Spleen (tissue), 11 donors: ENCODE measurements at regions not wholly inside any gene's neighbourhood (a gene's known extent, or its start where the extent isn't known, plus 50 kb on each side); places are given as distances from the start of the nearest gene placed in this dataset.

Experiments
- DNase-seq: peaks from one replicate; pipeline ENCODE4 v3.0.0-alpha.2; 2020
- H3K27ac ChIP-seq, 8 donors: fragments of 200-600 bp; sonication (generic) in 7 of 8; 1 replicate in 4 of 8; 2 replicates in 4 of 8; pipeline versions ENCODE4 v1.5.0 to v1.8.0; 2016 to 2021; ENCODE audit warnings: inconsistent platforms in 4 of 8, mild to moderate bottlenecking in 4 of 8, moderate library complexity in 1 of 8
- H3K27me3 ChIP-seq, 7 donors: fragments of 200-600 bp; sonication (generic) in 6 of 7; replicated peaks in 1 of 7; 1 replicate in 4 of 7; 2 replicates in 3 of 7; pipeline versions ENCODE4 v1.5.0 to v1.8.0; 2016 to 2021; ENCODE audit warnings: inconsistent platforms in 3 of 7, mild to moderate bottlenecking in 1 of 7
- H3K36me3 ChIP-seq, 6 donors: fragments of 200-600 bp; sonication (generic) in 5 of 6; 1 replicate in 4 of 6; 2 replicates in 2 of 6; pipeline versions ENCODE4 v1.5.0 to v1.8.0; 2016 to 2021; ENCODE audit warnings: inconsistent platforms in 2 of 6
- H3K4me1 ChIP-seq, 6 donors: fragments of 200-600 bp; sonication (generic) in 5 of 6; 1 replicate in 3 of 6; 2 replicates in 3 of 6; pipeline versions ENCODE4 v1.5.0 to v1.8.0; 2016 to 2021; ENCODE audit warnings: inconsistent platforms in 3 of 6
- H3K4me3 ChIP-seq, 8 donors: fragments of 200-600 bp; sonication (generic) in 7 of 8; 1 replicate in 4 of 8; 2 replicates in 4 of 8; pipeline versions ENCODE4 v1.5.0 to v1.8.0; 2016 to 2021; ENCODE audit warnings: inconsistent platforms in 4 of 8, mild to moderate bottlenecking in 4 of 8, moderate library complexity in 2 of 8
- H3K9me3 ChIP-seq, 8 donors: fragments of 200-600 bp; sonication (generic) in 7 of 8; 1 replicate in 4 of 8; 2 replicates in 4 of 8; pipeline versions ENCODE4 v1.5.0 to v1.8.0; 2016 to 2021; ENCODE audit warnings: inconsistent platforms in 4 of 8
- POLR2A ChIP-seq, 3 donors: fragments of 450-650 bp; IDR thresholded peaks; one replicate each; pipeline ENCODE4 v1.5.1; 2017; ENCODE audit warnings: antibody characterized with exemption in 3 of 3, mild to moderate bottlenecking in 1 of 3
- POLR2AphosphoS5 ChIP-seq, 3 donors: sonication (generic); formaldehyde crosslinking; IDR thresholded peaks; one replicate each; pipeline ENCODE4 v1.5.1; 2017; ENCODE audit warnings: antibody characterized with exemption in 3 of 3
- WGBS, 5 donors: extraction: QIAGEN DNeasy Blood & Tissue Kit in 3 of 5; methylation state at CpG; one replicate each; pipeline versions ENCODE4 v1.1.5 to v1.1.7; 2013 to 2018; 5-methylcytosine and 5-hydroxymethylcytosine counted together
- intact Hi-C: fragments of 100-400 bp; cut with DNase I; formaldehyde crosslinking; loops from one replicate; pipeline ENCODE4 v1.15.0; 2023; ENCODE audit warnings: low total_unique reads
- TF ChIP-seq, protein P1 (sequence below), 11 experiments: fragments of 200-600 bp in 7 of 11; fragments of 450-650 bp in 4 of 11; sonication (generic) in 4 of 11; IDR thresholded peaks in 8 of 11; conservative IDR thresholded peaks in 3 of 11; 1 replicate in 7 of 11; 2 replicates in 4 of 11; pipeline versions ENCODE4 v1.4.0 to v1.8.0; 2016 to 2021; ENCODE audit warnings: antibody characterized with exemption in 11 of 11, inconsistent platforms in 4 of 11, mild to moderate bottlenecking in 1 of 11
- donor health status: healthy with polysubstance abuse.
- donor health status: DM: no; HTN: no; CAD: no; lungs with moderate emphysema.
- donor health status: DM: no; HTN: no; CAD: no.
- donor health status: Bipolar disorder and iron deficiency.
- donor health status: healthy.
- donor health status: DM: no; HTN: no; CAD: no.
- donor health status: DM: yes; HTN: yes; CAD: no.

GRCh38 chr14:84025106-84026012 lies 1504.6 kb upstream of the FLRT2 start:
- H3K9me3 ChIP-seq, result peaks cover 0 to 34% (median 19%) of the 10 kb centered on the region in 8 donors
- intact Hi-C loops, result no loop called here
- H3K36me3 ChIP-seq, result no peaks in the 10 kb centered on the region
- H3K4me1 ChIP-seq, result no peaks in the 10 kb centered on the region
- no peak overlapping the region for H3K27ac ChIP-seq
- no peaks in the 10 kb centered on the region for H3K27me3 ChIP-seq
- 70 to 93% (median 83%) methylated on average over 8 of the region's 8 CpGs for WGBS, 5 donors
- no peak for TF ChIP-seq POLR2A (IDR thresholded peaks at IDR 0.05)
- no peak overlapping the region for H3K4me3 ChIP-seq
- DNase-seq, result no peak

DNA sequence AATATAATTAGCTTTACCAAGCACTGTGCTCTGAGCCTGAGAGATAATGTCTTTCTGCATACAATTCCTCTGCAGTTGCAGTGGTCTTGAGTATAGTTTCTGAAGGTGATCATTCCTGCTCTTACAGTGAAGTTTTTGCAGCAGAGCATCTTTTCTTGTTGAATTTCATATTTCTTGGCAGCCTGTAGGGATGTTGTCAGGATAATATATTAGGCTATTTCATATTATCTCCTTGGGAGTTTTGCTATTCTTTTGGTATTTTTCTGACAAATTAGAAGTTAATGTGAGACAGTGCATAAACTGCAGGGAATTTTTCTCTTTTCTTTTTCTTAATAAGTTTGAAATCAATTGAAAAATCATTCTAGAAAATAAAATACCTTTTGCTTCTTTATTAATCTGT lies 1502.6 kb upstream of the FLRT2 start:
- no peak for DNase-seq
- Histone ChIP-seq H3K27ac (no peak overlapping the region), H3K4me3 (no peak overlapping the region), H3K9me3 (peaks cover 0 to 19% (median 4%) of the 10 kb centered on the region in 8 donors), H3K4me1 (no peaks in the 10 kb centered on the region), H3K36me3 (no peaks in the 10 kb centered on the region), H3K27me3 (no peaks in the 10 kb centered on the region)
- intact Hi-C loops, result no loop called here
- TF ChIP-seq POLR2AphosphoS5 (IDR thresholded peaks at IDR 0.05), result no peak
- no peak for TF ChIP-seq POLR2A (IDR thresholded peaks at IDR 0.05)
- TF ChIP-seq, protein P1, sequence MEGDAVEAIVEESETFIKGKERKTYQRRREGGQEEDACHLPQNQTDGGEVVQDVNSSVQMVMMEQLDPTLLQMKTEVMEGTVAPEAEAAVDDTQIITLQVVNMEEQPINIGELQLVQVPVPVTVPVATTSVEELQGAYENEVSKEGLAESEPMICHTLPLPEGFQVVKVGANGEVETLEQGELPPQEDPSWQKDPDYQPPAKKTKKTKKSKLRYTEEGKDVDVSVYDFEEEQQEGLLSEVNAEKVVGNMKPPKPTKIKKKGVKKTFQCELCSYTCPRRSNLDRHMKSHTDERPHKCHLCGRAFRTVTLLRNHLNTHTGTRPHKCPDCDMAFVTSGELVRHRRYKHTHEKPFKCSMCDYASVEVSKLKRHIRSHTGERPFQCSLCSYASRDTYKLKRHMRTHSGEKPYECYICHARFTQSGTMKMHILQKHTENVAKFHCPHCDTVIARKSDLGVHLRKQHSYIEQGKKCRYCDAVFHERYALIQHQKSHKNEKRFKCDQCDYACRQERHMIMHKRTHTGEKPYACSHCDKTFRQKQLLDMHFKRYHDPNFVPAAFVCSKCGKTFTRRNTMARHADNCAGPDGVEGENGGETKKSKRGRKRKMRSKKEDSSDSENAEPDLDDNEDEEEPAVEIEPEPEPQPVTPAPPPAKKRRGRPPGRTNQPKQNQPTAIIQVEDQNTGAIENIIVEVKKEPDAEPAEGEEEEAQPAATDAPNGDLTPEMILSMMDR (IDR thresholded peaks at IDR 0.05 in 8 of 11, conservative IDR thresholded peaks at IDR 0.05 in 3 of 11), result no peak

DNA sequence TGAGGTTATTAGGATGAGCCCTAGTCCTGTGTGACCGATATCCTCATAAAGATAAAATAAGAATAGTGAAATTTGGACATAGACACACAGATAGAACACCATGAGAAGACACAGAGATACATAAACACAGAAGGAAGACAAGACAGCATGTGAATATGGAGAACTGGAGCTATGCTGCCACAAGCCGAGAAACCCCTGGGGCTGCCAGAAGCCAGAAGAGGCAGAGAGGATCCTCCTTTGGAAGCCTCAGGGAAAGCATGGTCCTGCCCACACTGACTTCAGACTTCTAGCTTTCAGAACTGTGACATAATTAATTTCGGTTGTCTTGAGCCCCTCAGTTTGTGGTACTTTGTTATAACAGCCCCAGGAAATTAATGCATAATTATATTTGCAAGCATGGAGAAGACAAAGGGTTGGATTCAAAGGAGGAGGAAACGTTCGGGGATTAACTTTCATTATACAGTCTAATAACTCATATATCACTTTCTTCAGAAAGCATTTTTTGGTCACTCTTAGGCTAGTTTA lies 1501.8 kb upstream of the FLRT2 start:
- Histone ChIP-seq H3K36me3 (no peaks in the 10 kb centered on the region), H3K9me3 (peaks cover 0 to 11% (median 0%) of the 10 kb centered on the region in 8 donors), H3K27me3 (no peaks in the 10 kb centered on the region), H3K4me1 (no peaks in the 10 kb centered on the region), H3K27ac (no peak overlapping the region), H3K4me3 (no peak overlapping the region)
- TF ChIP-seq POLR2A (IDR thresholded peaks at IDR 0.05), result no peak
- TF ChIP-seq, protein P1 (IDR thresholded peaks at IDR 0.05 in 8 of 11, conservative IDR thresholded peaks at IDR 0.05 in 3 of 11), result no peak
- no peak for TF ChIP-seq POLR2AphosphoS5 (IDR thresholded peaks at IDR 0.05)
- intact Hi-C loops, result no loop called here
- WGBS, 5 donors, result 84 to 91% (median 86%) methylated on average over 5 of the region's 5 CpGs
- DNase-seq, result no peak

GRCh38 chr14:84029246-84029645 lies 1500.7 kb upstream of the FLRT2 start:
- no peak for DNase-seq
- intact Hi-C loops, result no loop called here
- no peaks in the 10 kb centered on the region for H3K36me3 ChIP-seq
- no peak overlapping the region for H3K4me3 ChIP-seq
- H3K4me1 ChIP-seq, result no peaks in the 10 kb centered on the region
- H3K27ac ChIP-seq, result no peak overlapping the region
- H3K27me3 ChIP-seq, result no peaks in the 10 kb centered on the region
- TF ChIP-seq POLR2AphosphoS5 (IDR thresholded peaks at IDR 0.05) (no peak), POLR2A (IDR thresholded peaks at IDR 0.05) (no peak)
- TF ChIP-seq, protein P1 (IDR thresholded peaks at IDR 0.05 in 8 of 11, conservative IDR thresholded peaks at IDR 0.05 in 3 of 11), result no peak
- H3K9me3 ChIP-seq, result peaks cover 0 to 7% (median 0%) of the 10 kb centered on the region in 8 donors
